Activated CD8-positive, alpha-beta memory T cell treated with anti-CD3 and anti-CD28 coated beads for 1 hour (primary cell): ENCODE measurements at regions not wholly inside any gene's neighbourhood (a gene's known extent, or its start where the extent isn't known, plus 50 kb on each side); places are given as distances from the start of the nearest gene placed in this dataset.
"Not testable (repeated sequence)": the region's sequence is repeated elsewhere in the genome, so short reads cannot be mapped to it uniquely, and the experiment has no call there.

Experiments
- DNase-seq, 2 donors: peaks; one replicate each; pipeline ENCODE4 v3.0.0-alpha.2; 2020; ENCODE audit warnings: low read depth in 1 of 2; ENCODE audit errors: extremely low read depth in 1 of 2

- DNase-seq, result no peak
Measured at GRCh38 chr12:131468206-131468605, 242.7 kb upstream of the SFSWAP start.

- DNase-seq, result not testable (repeated sequence)
Measured at GRCh38 chr12:131469945-131470344, 240.9 kb upstream of the SFSWAP start.

GRCh38 chr12:131471271-131471905 is 239.5 kb upstream of the SFSWAP start:
- DNase-seq, result no peak

- no peak for DNase-seq
Measured at GRCh38 chr12:131471946-131472732, 238.8 kb upstream of the SFSWAP start.

DNA sequence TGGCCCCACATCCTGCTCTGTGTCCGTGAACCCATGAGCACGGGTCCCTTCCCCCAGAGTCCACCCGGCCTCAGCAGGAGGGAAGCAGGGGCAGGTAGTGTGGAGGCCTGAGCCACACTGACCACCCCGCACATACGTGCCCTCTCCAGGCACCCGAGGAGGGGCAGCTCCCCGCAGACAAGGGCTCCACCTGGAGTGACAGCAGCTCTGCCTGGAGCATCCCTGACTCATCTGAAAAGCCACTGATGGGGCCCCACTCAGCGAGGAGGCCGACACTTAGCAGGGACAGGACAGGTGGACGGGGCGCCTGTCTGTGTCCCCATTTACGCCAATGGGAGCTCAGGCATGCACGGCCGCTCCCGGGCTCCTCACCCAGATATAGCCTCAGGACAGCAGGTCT is 237.6 kb upstream of the SFSWAP start:
- no peak for DNase-seq

GRCh38 chr12:131473741-131474709 is 236.9 kb upstream of the SFSWAP start:
- DNase-seq, result no peak

DNA sequence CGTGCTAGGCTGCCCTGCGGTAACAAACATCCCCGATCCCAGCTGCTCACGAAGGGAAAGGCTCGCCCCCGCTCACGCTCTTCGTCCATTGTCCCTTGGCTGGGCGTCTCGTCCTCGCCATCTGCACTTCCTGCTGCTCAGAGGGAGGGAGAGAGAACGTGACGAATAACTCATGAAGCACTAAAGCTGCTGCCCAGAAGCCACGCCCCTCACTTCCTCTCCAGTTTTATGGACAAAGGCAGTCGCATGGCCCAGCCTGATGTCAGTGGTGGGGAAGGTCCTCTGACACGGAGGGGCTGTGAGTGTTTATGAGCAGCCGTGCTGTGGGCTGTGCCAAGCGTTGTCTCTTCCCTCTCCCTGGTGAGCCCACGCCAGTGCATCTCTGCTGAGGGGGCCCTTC is 235.9 kb upstream of the SFSWAP start:
- not testable (repeated sequence) for DNase-seq

DNA sequence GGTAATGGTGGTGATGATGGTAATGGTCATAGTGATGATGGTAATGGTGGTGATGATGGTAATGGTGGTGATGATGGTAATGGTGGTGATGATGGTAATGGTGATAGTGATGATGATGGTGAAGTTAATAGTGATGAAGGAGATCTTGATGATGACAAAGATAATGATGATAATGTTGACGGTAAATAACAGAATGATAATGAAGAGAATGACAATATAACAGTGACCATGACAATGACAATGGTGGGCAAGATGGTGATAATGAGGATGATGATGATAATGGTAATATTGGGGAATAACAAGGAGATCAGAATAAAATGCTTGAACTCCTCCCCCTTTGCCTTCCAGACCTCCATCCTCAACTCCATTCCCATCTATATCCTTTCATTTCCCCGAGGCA is 233.3 kb upstream of the SFSWAP start:
- DNase-seq, result no peak

DNA sequence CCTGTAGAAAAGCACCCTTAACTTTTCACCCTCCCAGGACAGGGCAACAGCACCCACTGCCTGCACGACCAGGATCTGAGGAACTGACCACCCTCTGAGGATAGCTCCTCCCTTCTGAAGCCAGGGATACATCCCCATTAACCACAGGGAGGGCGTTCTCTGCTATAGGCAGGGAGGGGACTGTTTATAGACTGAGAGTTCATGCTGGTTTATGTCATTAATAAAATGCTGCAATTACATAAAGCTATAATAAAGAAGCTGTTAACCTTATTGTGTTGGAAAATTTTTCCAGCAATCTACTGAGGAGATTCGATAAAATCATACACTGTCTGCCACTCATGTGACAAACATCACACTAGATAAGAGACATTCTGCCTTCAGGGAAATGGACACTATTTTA is 232.4 kb upstream of the SFSWAP start:
- no peak for DNase-seq

DNA sequence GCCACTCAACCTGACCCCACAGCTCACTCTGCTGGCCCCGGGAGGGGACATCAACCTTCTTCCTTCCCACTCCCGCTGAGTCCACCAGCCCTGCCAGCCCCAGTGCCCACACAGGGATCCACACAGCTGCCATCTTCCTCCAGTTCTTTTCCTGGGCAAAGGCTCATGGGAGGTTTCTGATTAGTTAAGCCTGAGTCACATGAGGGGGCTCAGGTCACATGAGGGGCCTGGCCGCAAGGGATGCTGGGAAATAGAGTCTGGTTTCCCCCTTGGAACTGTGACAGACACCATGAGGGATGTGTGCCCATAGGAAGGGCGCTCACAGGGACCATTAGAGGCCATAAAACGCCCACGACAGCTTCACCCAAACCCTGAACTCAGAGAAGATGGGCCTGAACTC is 228.7 kb upstream of the SFSWAP start:
- DNase-seq, result no peak

- DNase-seq, result no peak
Measured at GRCh38 chr12:131482686-131483085, 228.2 kb upstream of the SFSWAP start.

GRCh38 chr12:131486451-131487230 is 224.2 kb upstream of the SFSWAP start:
- no peak for DNase-seq

GRCh38 chr12:131487388-131488124 is 223.3 kb upstream of the SFSWAP start:
- no peak for DNase-seq

GRCh38 chr12:131489718-131490117 is 221.2 kb upstream of the SFSWAP start:
- no peak for DNase-seq

DNA sequence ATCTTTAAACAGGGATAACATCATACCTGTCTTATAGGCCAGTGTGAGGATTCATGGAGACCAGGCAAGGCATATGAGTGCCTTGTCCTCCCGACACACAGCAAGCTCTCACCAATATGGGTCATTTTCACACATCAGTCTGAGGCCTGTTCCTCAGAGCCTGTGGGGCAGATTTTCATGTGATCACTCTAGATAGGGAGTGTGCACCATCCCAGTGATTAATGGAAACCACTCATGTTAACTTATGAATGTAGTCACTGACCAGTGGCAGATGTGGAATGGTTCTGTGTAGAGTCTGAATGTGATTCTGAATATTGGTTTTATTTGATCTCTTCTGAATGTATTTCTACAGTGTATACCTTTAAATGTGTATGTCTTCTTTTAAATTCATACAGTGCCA is 219.7 kb upstream of the SFSWAP start:
- DNase-seq, result no peak

GRCh38 chr12:131491916-131492490 is 218.9 kb upstream of the SFSWAP start:
- no peak for DNase-seq

- no peak for DNase-seq
Measured at GRCh38 chr12:131493068-131493826, 217.6 kb upstream of the SFSWAP start.

GRCh38 chr12:131494216-131494615 is 216.7 kb upstream of the SFSWAP start:
- no peak for DNase-seq
